ENCODE measurements at regions not wholly inside any gene's neighbourhood (a gene's known extent, or its start where the extent isn't known, plus 50 kb on each side); places are given as distances from the start of the nearest gene placed in this dataset.

DNA sequence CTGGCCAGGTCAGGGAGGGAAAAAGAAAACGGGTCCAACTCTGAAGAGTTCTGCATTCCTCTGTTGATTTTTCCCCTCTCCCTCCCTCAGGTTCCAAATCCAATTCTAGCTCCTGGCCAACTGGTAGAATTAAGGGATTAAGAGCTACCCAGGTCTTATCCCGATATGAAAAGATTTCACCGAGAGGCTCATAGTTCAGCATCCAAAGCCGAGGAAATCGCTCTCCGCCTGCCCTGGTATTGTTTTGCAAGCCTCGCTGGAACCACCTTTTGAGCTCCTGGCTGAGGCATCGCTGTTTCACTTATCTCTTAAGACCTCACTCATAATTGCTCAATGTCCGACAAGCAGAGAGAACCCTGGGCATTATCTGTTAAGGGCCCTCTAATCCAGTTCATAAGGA is 180.4 kb downstream of the URI1 start:
- H3K36me3 Mint-ChIP-seq (ENCODE audit: low read depth, unreplicated experiment): no peaks in the 10 kb centered on the region
- TF ChIP-seq, protein P1, sequence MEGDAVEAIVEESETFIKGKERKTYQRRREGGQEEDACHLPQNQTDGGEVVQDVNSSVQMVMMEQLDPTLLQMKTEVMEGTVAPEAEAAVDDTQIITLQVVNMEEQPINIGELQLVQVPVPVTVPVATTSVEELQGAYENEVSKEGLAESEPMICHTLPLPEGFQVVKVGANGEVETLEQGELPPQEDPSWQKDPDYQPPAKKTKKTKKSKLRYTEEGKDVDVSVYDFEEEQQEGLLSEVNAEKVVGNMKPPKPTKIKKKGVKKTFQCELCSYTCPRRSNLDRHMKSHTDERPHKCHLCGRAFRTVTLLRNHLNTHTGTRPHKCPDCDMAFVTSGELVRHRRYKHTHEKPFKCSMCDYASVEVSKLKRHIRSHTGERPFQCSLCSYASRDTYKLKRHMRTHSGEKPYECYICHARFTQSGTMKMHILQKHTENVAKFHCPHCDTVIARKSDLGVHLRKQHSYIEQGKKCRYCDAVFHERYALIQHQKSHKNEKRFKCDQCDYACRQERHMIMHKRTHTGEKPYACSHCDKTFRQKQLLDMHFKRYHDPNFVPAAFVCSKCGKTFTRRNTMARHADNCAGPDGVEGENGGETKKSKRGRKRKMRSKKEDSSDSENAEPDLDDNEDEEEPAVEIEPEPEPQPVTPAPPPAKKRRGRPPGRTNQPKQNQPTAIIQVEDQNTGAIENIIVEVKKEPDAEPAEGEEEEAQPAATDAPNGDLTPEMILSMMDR (IDR thresholded peaks at IDR 0.05; ENCODE audit: unreplicated experiment): no peak
- peaks cover 8% of the 10 kb centered on the region for H3K27me3 Mint-ChIP-seq (ENCODE audit: unreplicated experiment)
- H3K9me3 Mint-ChIP-seq (ENCODE audit: unreplicated experiment): no peaks in the 10 kb centered on the region
- H3K27ac Mint-ChIP-seq (ENCODE audit: unreplicated experiment): no peak overlapping the region
- H3K4me1 Mint-ChIP-seq (ENCODE audit: unreplicated experiment): no peaks in the 10 kb centered on the region
- no peak overlapping the region for H3K4me3 Mint-ChIP-seq (ENCODE audit: unreplicated experiment)
- DNase-seq (ENCODE audit: low spot score): no peak

DNA sequence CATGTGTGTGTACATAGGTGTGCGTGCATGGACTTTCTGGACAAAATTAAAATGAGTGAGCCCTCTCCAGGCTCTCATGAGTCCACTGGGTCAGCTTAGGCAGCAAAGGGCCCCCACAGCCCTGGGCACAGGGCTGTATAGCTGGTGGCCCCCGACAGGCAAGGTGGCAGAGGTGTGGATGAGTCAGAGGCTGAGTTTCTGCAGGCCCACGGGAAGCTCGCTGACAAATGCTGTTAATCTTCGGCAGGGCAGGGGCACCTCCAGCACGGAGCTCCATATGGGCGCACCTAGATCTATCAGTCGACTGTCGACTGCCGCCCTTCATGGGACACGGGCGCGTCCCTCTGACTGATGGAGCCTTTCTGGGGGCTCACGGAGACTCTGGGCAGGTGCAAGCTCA is 181.1 kb downstream of the URI1 start:
- DNase-seq (ENCODE audit: low spot score): no peak
- Mint-ChIP-seq H3K4me3 (ENCODE audit: unreplicated experiment) (no peak overlapping the region), H3K36me3 (ENCODE audit: low read depth, unreplicated experiment) (no peaks in the 10 kb centered on the region), H3K9me3 (ENCODE audit: unreplicated experiment) (no peaks in the 10 kb centered on the region), H3K4me1 (ENCODE audit: unreplicated experiment) (no peaks in the 10 kb centered on the region), H3K27ac (ENCODE audit: unreplicated experiment) (no peak overlapping the region), H3K27me3 (ENCODE audit: unreplicated experiment) (peaks cover 8% of the 10 kb centered on the region)
- TF ChIP-seq, protein P1 (IDR thresholded peaks at IDR 0.05; ENCODE audit: unreplicated experiment): no peak

DNA sequence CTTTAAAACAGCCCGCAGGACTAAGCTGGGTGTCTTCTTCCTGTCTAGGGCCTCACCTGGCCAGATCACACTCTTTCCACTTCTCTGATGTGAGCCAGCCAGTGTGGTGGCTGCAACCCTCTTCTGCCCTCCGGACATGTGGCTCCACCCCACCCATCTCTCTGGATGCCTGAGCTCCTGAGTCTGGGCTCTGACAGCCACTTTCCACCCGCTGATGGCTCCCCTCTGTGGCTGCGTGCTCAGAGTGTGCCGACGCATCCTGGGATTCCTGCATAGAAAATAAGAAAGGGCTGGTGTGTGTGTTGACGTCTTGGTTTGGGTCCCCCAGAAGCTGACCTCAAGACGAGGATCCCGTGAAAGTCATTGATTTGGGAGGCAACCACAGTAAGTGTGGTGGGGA is 181.6 kb downstream of the URI1 start:
- Mint-ChIP-seq H3K36me3 (ENCODE audit: low read depth, unreplicated experiment) (no peaks in the 10 kb centered on the region), H3K27me3 (ENCODE audit: unreplicated experiment) (peaks cover 8% of the 10 kb centered on the region), H3K27ac (ENCODE audit: unreplicated experiment) (no peak overlapping the region), H3K9me3 (ENCODE audit: unreplicated experiment) (no peaks in the 10 kb centered on the region), H3K4me3 (ENCODE audit: unreplicated experiment) (no peak overlapping the region), H3K4me1 (ENCODE audit: unreplicated experiment) (no peaks in the 10 kb centered on the region)
- TF ChIP-seq, protein P1 (IDR thresholded peaks at IDR 0.05; ENCODE audit: unreplicated experiment): no peak
- no peak for DNase-seq (ENCODE audit: low spot score)

DNA sequence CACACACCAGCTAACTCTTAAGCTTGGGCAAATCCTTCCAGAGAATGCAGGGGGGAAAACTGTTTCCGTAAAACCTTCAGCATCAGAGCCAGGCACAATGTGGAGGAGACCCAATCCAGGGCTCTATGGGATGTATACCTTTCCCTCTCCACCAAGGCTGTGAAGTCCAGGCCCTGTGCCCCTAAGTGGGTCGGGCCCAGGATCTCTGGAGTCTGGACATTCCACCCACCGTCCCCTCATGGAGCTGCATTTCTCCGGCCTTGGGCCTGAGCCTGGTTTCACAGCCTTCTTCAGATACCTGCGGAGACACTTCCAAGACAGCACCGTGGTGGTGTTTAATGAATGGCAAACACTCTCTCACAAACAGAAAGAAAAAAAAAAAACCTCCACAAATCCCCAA is 186.2 kb downstream of the URI1 start:
- Mint-ChIP-seq H3K4me1 (ENCODE audit: unreplicated experiment) (no peaks in the 10 kb centered on the region), H3K9me3 (ENCODE audit: unreplicated experiment) (no peaks in the 10 kb centered on the region), H3K4me3 (ENCODE audit: unreplicated experiment) (no peak overlapping the region), H3K27me3 (ENCODE audit: unreplicated experiment) (no peaks in the 10 kb centered on the region), H3K36me3 (ENCODE audit: low read depth, unreplicated experiment) (no peaks in the 10 kb centered on the region), H3K27ac (ENCODE audit: unreplicated experiment) (no peak overlapping the region)
- no peak for DNase-seq (ENCODE audit: low spot score)
- TF ChIP-seq, protein P1 (IDR thresholded peaks at IDR 0.05; ENCODE audit: unreplicated experiment): no peak

DNA sequence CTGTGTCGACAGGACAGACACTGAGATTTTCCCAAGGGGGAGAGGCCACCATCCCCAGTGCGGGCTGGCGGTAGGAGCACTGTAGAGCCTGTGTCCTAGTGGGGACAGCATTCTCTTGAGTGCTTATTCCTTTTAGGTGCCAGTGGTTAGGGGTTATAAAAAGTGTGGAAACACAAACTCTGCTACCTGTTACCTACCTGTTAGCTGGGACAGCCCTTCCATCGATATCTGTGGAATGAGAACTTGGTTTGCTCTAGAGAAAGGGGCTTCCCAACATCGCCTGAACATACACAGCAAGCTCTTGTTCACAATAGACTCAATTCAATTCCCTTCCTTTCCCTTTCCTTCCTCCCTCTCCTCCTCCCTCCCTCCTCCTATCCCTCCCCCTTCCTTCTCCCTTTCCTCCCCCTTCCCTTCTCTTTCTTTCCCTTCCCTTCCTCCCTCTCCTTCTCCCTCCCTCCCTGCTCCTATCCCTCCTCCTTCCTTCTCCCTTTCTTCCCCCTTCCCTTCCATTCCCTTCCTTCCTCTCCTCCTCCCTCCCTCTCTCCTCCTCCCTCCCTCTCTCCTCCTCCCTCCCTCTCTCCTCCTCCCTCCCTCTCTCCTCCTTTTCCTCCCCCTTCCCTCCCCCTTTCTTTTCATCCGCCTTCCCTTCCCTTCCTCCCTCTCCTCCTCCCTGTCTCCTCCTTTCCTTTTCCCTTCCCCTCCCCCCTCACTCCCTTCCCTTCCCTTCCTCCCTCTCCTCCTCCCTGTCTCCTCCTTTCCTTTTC is 188.5 kb downstream of the URI1 start:
- H3K27me3 Mint-ChIP-seq (ENCODE audit: unreplicated experiment): peaks cover 2% of the 10 kb centered on the region
- DNase-seq (ENCODE audit: low spot score): no peak
- no peaks in the 10 kb centered on the region for H3K9me3 Mint-ChIP-seq (ENCODE audit: unreplicated experiment)
- no peaks in the 10 kb centered on the region for H3K36me3 Mint-ChIP-seq (ENCODE audit: low read depth, unreplicated experiment)
- TF ChIP-seq, protein P1 (IDR thresholded peaks at IDR 0.05; ENCODE audit: unreplicated experiment): no peak
- no peak overlapping the region for H3K4me3 Mint-ChIP-seq (ENCODE audit: unreplicated experiment)
- H3K27ac Mint-ChIP-seq (ENCODE audit: unreplicated experiment): no peak overlapping the region
- H3K4me1 Mint-ChIP-seq (ENCODE audit: unreplicated experiment): no peaks in the 10 kb centered on the region
